Panc1 (cell line): ENCODE measurements at regions not wholly inside any gene's neighbourhood (a gene's known extent, or its start where the extent isn't known, plus 50 kb on each side); places are given as distances from the start of the nearest gene placed in this dataset.

Source experiments
- POLR2AphosphoS5 ChIP-seq: IDR thresholded peaks from 2 replicates; pipeline ENCODE4 v1.6.1; 2012; ENCODE audit warnings: mild to moderate bottlenecking, low read depth, low read length, moderate library complexity
- TCF7L2 ChIP-seq: IDR thresholded peaks from 2 replicates; pipeline ENCODE4 v1.6.1; 2011; ENCODE audit warnings: mild to moderate bottlenecking, low read depth, low read length, inconsistent platforms
- TF ChIP-seq, protein P1 (sequence below): fragments of 450-650 bp; IDR thresholded peaks from 2 replicates; pipeline ENCODE4 v1.5.1; 2017; ENCODE audit warnings: mild to moderate bottlenecking
- TF ChIP-seq, protein P2 (sequence below), 2 experiments: IDR thresholded peaks; 2 replicates each; pipeline ENCODE4 v1.6.1; 2011 to 2012; ENCODE audit warnings: low read depth in 2 of 2, control low read depth in 1 of 2, low read length in 1 of 2, mild to moderate bottlenecking in 1 of 2, moderate library complexity in 1 of 2; ENCODE audit not compliant: insufficient read depth in 1 of 2

GRCh38 chr20:39535301-39535700 is 573.2 kb downstream of the DHX35 start:
- TF ChIP-seq, protein P1, sequence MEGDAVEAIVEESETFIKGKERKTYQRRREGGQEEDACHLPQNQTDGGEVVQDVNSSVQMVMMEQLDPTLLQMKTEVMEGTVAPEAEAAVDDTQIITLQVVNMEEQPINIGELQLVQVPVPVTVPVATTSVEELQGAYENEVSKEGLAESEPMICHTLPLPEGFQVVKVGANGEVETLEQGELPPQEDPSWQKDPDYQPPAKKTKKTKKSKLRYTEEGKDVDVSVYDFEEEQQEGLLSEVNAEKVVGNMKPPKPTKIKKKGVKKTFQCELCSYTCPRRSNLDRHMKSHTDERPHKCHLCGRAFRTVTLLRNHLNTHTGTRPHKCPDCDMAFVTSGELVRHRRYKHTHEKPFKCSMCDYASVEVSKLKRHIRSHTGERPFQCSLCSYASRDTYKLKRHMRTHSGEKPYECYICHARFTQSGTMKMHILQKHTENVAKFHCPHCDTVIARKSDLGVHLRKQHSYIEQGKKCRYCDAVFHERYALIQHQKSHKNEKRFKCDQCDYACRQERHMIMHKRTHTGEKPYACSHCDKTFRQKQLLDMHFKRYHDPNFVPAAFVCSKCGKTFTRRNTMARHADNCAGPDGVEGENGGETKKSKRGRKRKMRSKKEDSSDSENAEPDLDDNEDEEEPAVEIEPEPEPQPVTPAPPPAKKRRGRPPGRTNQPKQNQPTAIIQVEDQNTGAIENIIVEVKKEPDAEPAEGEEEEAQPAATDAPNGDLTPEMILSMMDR, result no peak
- TF ChIP-seq, protein P2, sequence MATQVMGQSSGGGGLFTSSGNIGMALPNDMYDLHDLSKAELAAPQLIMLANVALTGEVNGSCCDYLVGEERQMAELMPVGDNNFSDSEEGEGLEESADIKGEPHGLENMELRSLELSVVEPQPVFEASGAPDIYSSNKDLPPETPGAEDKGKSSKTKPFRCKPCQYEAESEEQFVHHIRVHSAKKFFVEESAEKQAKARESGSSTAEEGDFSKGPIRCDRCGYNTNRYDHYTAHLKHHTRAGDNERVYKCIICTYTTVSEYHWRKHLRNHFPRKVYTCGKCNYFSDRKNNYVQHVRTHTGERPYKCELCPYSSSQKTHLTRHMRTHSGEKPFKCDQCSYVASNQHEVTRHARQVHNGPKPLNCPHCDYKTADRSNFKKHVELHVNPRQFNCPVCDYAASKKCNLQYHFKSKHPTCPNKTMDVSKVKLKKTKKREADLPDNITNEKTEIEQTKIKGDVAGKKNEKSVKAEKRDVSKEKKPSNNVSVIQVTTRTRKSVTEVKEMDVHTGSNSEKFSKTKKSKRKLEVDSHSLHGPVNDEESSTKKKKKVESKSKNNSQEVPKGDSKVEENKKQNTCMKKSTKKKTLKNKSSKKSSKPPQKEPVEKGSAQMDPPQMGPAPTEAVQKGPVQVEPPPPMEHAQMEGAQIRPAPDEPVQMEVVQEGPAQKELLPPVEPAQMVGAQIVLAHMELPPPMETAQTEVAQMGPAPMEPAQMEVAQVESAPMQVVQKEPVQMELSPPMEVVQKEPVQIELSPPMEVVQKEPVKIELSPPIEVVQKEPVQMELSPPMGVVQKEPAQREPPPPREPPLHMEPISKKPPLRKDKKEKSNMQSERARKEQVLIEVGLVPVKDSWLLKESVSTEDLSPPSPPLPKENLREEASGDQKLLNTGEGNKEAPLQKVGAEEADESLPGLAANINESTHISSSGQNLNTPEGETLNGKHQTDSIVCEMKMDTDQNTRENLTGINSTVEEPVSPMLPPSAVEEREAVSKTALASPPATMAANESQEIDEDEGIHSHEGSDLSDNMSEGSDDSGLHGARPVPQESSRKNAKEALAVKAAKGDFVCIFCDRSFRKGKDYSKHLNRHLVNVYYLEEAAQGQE (IDR thresholded peaks at IDR 0.05; ENCODE audit: insufficient read depth in 1 of 2, low read depth in 2 of 2, low read length in 1 of 2), result no peak
- no peak for TF ChIP-seq POLR2AphosphoS5
- no peak for TF ChIP-seq TCF7L2
